ENCODE measurements at regions not wholly inside any gene's neighbourhood (a gene's known extent, or its start where the extent isn't known, plus 50 kb on each side); places are given as distances from the start of the nearest gene placed in this dataset.

GRCh38 chr17:5706577-5707210, 122.4 kb upstream of the NLRP1 start:
- TF ChIP-seq, protein P1, sequence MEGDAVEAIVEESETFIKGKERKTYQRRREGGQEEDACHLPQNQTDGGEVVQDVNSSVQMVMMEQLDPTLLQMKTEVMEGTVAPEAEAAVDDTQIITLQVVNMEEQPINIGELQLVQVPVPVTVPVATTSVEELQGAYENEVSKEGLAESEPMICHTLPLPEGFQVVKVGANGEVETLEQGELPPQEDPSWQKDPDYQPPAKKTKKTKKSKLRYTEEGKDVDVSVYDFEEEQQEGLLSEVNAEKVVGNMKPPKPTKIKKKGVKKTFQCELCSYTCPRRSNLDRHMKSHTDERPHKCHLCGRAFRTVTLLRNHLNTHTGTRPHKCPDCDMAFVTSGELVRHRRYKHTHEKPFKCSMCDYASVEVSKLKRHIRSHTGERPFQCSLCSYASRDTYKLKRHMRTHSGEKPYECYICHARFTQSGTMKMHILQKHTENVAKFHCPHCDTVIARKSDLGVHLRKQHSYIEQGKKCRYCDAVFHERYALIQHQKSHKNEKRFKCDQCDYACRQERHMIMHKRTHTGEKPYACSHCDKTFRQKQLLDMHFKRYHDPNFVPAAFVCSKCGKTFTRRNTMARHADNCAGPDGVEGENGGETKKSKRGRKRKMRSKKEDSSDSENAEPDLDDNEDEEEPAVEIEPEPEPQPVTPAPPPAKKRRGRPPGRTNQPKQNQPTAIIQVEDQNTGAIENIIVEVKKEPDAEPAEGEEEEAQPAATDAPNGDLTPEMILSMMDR (IDR thresholded peaks at IDR 0.05; ENCODE audit: borderline replicate concordance): peak; percentile 64
- Histone ChIP-seq H3K27ac (replicated peaks) (no peak overlapping the region), H3K4me1 (no peaks in the 10 kb centered on the region), H3K4me3 (no peak overlapping the region), H3K36me3 (no peaks in the 10 kb centered on the region), H3K9me3 (replicated peaks) (peaks cover 22% of the 10 kb centered on the region), H3K27me3 (ENCODE audit: low read depth) (peaks cover 85% of the 10 kb centered on the region)
- intact Hi-C loops (cut with micrococcal nuclease): no loop called here
- DNase-seq: peak; percentile 34

GRCh38 chr17:5707482-5707881, 123.2 kb upstream of the NLRP1 start:
- Histone ChIP-seq H3K4me1 (no peaks in the 10 kb centered on the region), H3K36me3 (no peaks in the 10 kb centered on the region), H3K4me3 (no peak overlapping the region), H3K9me3 (replicated peaks) (peaks cover 17% of the 10 kb centered on the region), H3K27me3 (ENCODE audit: low read depth) (peaks cover 86% of the 10 kb centered on the region), H3K27ac (replicated peaks) (no peak overlapping the region)
- TF ChIP-seq, protein P1 (IDR thresholded peaks at IDR 0.05; ENCODE audit: borderline replicate concordance): no peak
- intact Hi-C loops (cut with micrococcal nuclease): no loop called here
- no peak for DNase-seq

- H3K27me3 ChIP-seq (ENCODE audit: low read depth): peaks cover 89% of the 10 kb centered on the region
These were observed 124.0 kb upstream of the NLRP1 start for GRCh38 chr17:5708344-5708743.

DNA sequence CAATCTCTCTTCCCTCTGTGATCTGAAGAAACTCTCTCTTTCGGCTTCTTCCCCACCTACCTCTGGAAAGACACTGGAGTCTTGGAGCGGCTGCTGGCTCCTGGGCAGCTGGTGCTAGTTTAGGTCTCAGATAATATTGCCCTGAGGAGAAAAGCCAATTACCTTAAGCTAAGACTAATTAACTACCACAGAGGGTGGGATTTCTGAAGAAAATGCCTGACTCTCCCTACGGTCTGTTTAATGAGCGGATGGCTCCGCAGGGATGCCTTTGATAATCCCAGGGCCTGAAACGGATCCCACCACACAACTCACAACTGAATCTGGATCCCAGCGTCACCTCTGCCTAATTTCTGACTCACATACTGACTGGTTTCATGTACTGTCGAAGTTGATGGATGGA, 127.0 kb upstream of the NLRP1 start:
- H3K36me3 ChIP-seq: no peaks in the 10 kb centered on the region
- DNase-seq: no peak
- intact Hi-C loops (cut with micrococcal nuclease): loop anchor here (10.0 kb wide), 1 partner anchor 117 kb away; no protein-coding TSS in a partner anchor
- peaks cover 92% of the 10 kb centered on the region for H3K27me3 ChIP-seq (ENCODE audit: low read depth)
- peaks cover 9% of the 10 kb centered on the region for H3K9me3 ChIP-seq (replicated peaks)
- TF ChIP-seq, protein P1 (IDR thresholded peaks at IDR 0.05; ENCODE audit: borderline replicate concordance): no peak
- H3K4me1 ChIP-seq: no peaks in the 10 kb centered on the region
- no peak overlapping the region for H3K4me3 ChIP-seq
- no peak overlapping the region for H3K27ac ChIP-seq (replicated peaks)

More at GRCh38 chr17:5708344-5708743, 124.0 kb upstream of the NLRP1 start:
- intact Hi-C loops (cut with micrococcal nuclease): no loop called here
- H3K4me3 ChIP-seq: no peak overlapping the region
- TF ChIP-seq, protein P1 (IDR thresholded peaks at IDR 0.05; ENCODE audit: borderline replicate concordance): no peak
- no peaks in the 10 kb centered on the region for H3K36me3 ChIP-seq
- no peaks in the 10 kb centered on the region for H3K4me1 ChIP-seq
- peaks cover 9% of the 10 kb centered on the region for H3K9me3 ChIP-seq (replicated peaks)
- DNase-seq: no peak
- H3K27ac ChIP-seq (replicated peaks): no peak overlapping the region

DNA sequence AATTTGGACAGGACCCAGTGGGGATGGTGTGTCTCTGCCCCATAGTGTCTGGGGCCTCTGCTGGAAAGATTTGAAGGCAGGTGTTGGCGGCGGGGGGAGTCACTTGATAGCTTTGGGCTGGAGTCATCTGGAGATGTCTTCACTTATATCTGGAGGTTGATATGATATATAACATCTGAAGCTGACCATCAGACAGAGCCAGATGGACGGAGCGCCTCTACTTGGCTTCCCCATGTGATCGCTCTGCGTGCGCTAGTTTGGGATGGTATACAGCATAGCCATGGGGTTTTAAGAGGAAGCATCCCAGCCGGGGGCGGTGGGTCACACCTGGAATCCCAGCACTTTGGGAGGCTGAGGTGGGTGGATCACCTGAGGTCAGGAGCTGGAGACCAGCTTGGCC, 130.7 kb upstream of the NLRP1 start:
- Histone ChIP-seq H3K27me3 (ENCODE audit: low read depth) (peaks cover 76% of the 10 kb centered on the region), H3K9me3 (replicated peaks) (no peaks in the 10 kb centered on the region), H3K4me3 (no peak overlapping the region), H3K36me3 (no peaks in the 10 kb centered on the region), H3K4me1 (peaks cover 11% of the 10 kb centered on the region), H3K27ac (replicated peaks) (no peak overlapping the region)
- TF ChIP-seq, protein P1 (IDR thresholded peaks at IDR 0.05; ENCODE audit: borderline replicate concordance): no peak
- no peak for DNase-seq
- intact Hi-C loops (cut with micrococcal nuclease): loop anchor here (10.0 kb wide), 1 partner anchor 120 kb away; no protein-coding TSS in a partner anchor
